Panc1 (cell line): ENCODE measurements at regions not wholly inside any gene's neighbourhood (a gene's known extent, or its start where the extent isn't known, plus 50 kb on each side); places are given as distances from the start of the nearest gene placed in this dataset.

ENCODE experiments used
- ATAC-seq: fragments of 200-7000 bp; cut with Tn5 transposase; 2 replicates; pipeline ENCODE4 v1.9.1; 2020; ENCODE audit warnings: mild to moderate bottlenecking, moderate library complexity
- BruUV-seq: library from RNA; stranded (reverse); fragments of 400-500 nt; replicated peaks from 2 replicates; lab custom pipeline; 2021; lab: Mats Ljungman, UMichigan
- CTCF ChIA-PET: fragments of 300-600 bp; sonication (Branson Sonifier 250); formaldehyde crosslinking; loops from one replicate; lab custom pipeline; 2022; ENCODE audit warnings: antibody characterized with exemption; lab: Charles Lee
- POLR2A ChIA-PET: fragments of 300-600 bp; sonication (Branson Sonifier 250); formaldehyde crosslinking; loops from one replicate; lab custom pipeline; 2022; ENCODE audit warnings: antibody characterized with exemption; lab: Charles Lee
- DNase-seq: peaks from one replicate; pipeline ENCODE4 v3.0.0-alpha.2; 2010; ENCODE audit warnings: low read depth, low spot score
- H3K27ac ChIP-seq: 2 replicates; pipeline ENCODE4 v1.5.1; 2011; ENCODE audit warnings: mild to moderate bottlenecking, low read length, inconsistent platforms
- H3K27me3 ChIP-seq: fragments of 200-500 bp; sonication (Bioruptor generic); 2 replicates; pipeline ENCODE4 v1.6.0; 2014; ENCODE audit warnings: low read length, inconsistent platforms; ENCODE audit not compliant: control insufficient read depth, insufficient read depth
- H3K36me3 ChIP-seq: fragments of 200-500 bp; sonication (Bioruptor generic); 2 replicates; pipeline ENCODE4 v1.5.1; 2014; ENCODE audit warnings: inconsistent platforms, mild to moderate bottlenecking, low read length, moderate library complexity; ENCODE audit not compliant: control insufficient read depth, insufficient read depth
- H3K4me1 ChIP-seq: 2 replicates; pipeline ENCODE4 v1.5.1; 2011; ENCODE audit warnings: inconsistent platforms, mild to moderate bottlenecking, low read length, moderate library complexity; ENCODE audit not compliant: control insufficient read depth, insufficient read depth
- H3K4me3 ChIP-seq, 2 experiments: 2 replicates each; pipeline ENCODE4 v1.5.1; 2011 to 2012; ENCODE audit warnings: low read depth in 2 of 2, low read length in 2 of 2, mild to moderate bottlenecking in 2 of 2, inconsistent platforms in 1 of 2, moderate library complexity in 1 of 2
- H3K9me3 ChIP-seq: fragments of 200-500 bp; sonication (Bioruptor generic); 2 replicates; pipeline ENCODE4 v1.5.1; 2014; ENCODE audit warnings: low read depth, mild to moderate bottlenecking, inconsistent platforms, low read length, moderate library complexity; ENCODE audit not compliant: control insufficient read depth, insufficient read depth
- POLR2AphosphoS5 ChIP-seq: IDR thresholded peaks from 2 replicates; pipeline ENCODE4 v1.6.1; 2012; ENCODE audit warnings: mild to moderate bottlenecking, low read depth, low read length, moderate library complexity
- REST ChIP-seq, 2 experiments: IDR thresholded peaks; 2 replicates each; pipeline ENCODE4 v1.6.1; 2011 to 2012; ENCODE audit warnings: low read depth in 2 of 2, control low read depth in 1 of 2, low read length in 1 of 2, mild to moderate bottlenecking in 1 of 2, moderate library complexity in 1 of 2; ENCODE audit not compliant: insufficient read depth in 1 of 2
- TCF7L2 ChIP-seq: IDR thresholded peaks from 2 replicates; pipeline ENCODE4 v1.6.1; 2011; ENCODE audit warnings: mild to moderate bottlenecking, low read depth, low read length, inconsistent platforms
- in situ Hi-C: cut with HindIII; loops from 2 replicates; pipeline ENCODE4 v1.10.0; 2016; ENCODE audit warnings: low sequenced_read_pairs, low pct_unique_long_range_greater_than_20kb
- intact Hi-C: fragments of 100-400 bp; cut with micrococcal nuclease; formaldehyde crosslinking; loops from one replicate; pipeline ENCODE4 v1.10.0; 2022; ENCODE audit not compliant: unreplicated experiment
- TF ChIP-seq, protein P1 (sequence below): fragments of 450-650 bp; IDR thresholded peaks from 2 replicates; pipeline ENCODE4 v1.5.1; 2017; ENCODE audit warnings: mild to moderate bottlenecking

- Histone ChIP-seq H3K9me3 (no peaks in the 10 kb centered on the region), H3K4me3 (no peak overlapping the region), H3K27me3 (no peaks in the 10 kb centered on the region), H3K36me3 (no peaks in the 10 kb centered on the region), H3K27ac (no peak overlapping the region), H3K4me1 (no peaks in the 10 kb centered on the region)
- ATAC-seq (no peak), DNase-seq (no peak)
- in situ Hi-C loops = no loop called here
- intact Hi-C loops = no loop called here
- ChIA-PET CTCF (no interaction called here), POLR2A (no interaction called here)
- TF ChIP-seq TCF7L2 (no peak), POLR2AphosphoS5 (no peak), REST (IDR thresholded peaks at IDR 0.05; ENCODE audit: insufficient read depth in 1 of 2, low read depth in 2 of 2, low read length in 1 of 2) (no peak)
- TF ChIP-seq, protein P1, sequence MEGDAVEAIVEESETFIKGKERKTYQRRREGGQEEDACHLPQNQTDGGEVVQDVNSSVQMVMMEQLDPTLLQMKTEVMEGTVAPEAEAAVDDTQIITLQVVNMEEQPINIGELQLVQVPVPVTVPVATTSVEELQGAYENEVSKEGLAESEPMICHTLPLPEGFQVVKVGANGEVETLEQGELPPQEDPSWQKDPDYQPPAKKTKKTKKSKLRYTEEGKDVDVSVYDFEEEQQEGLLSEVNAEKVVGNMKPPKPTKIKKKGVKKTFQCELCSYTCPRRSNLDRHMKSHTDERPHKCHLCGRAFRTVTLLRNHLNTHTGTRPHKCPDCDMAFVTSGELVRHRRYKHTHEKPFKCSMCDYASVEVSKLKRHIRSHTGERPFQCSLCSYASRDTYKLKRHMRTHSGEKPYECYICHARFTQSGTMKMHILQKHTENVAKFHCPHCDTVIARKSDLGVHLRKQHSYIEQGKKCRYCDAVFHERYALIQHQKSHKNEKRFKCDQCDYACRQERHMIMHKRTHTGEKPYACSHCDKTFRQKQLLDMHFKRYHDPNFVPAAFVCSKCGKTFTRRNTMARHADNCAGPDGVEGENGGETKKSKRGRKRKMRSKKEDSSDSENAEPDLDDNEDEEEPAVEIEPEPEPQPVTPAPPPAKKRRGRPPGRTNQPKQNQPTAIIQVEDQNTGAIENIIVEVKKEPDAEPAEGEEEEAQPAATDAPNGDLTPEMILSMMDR = no peak
- no TSS peak for BruUV-seq
These were observed 459.0 kb downstream of the GATA3 start for GRCh38 chr10:8513155-8514147.

GRCh38 chr10:8520382-8520781 lies 465.9 kb downstream of the GATA3 start:
- ChIA-PET CTCF (no interaction called here), POLR2A (no interaction called here)
- no TSS peak for BruUV-seq
- no peaks in the 10 kb centered on the region for H3K4me1 ChIP-seq
- no peak for TF ChIP-seq POLR2AphosphoS5
- TF ChIP-seq, protein P1 = peak; percentile 7; the same call in 1 of the 2 replicates
- intact Hi-C loops = no loop called here
- no peaks in the 10 kb centered on the region for H3K9me3 ChIP-seq
- in situ Hi-C loops = no loop called here
- H3K27me3 ChIP-seq = no peaks in the 10 kb centered on the region
- DNase-seq = no peak
- ATAC-seq = no peak
- H3K36me3 ChIP-seq = no peaks in the 10 kb centered on the region
- no peak overlapping the region for H3K27ac ChIP-seq
- H3K4me3 ChIP-seq = no peak overlapping the region
